ENCODE measurements at regions not wholly inside any gene's neighbourhood (a gene's known extent, or its start where the extent isn't known, plus 50 kb on each side); places are given as distances from the start of the nearest gene placed in this dataset.
"Not testable (repeated sequence)": the region's sequence is repeated elsewhere in the genome, so short reads cannot be mapped to it uniquely, and the experiment has no call there.

GRCh38 chr4:75141162-75141561, 208.2 kb downstream of the PARM1 start:
- H3K4me3 ChIP-seq (ENCODE audit: low read depth, low read length), result no peak overlapping the region
- TF ChIP-seq CTCF (IDR thresholded peaks at IDR 0.05; ENCODE audit: low read depth, low read length), result no peak

GRCh38 chr4:75137302-75137701, 204.4 kb downstream of the PARM1 start:
- TF ChIP-seq CTCF (IDR thresholded peaks at IDR 0.05; ENCODE audit: low read depth, low read length), result no peak
- H3K4me3 ChIP-seq (ENCODE audit: low read depth, low read length), result no peak overlapping the region

GRCh38 chr4:75135068-75135825, 202.3 kb downstream of the PARM1 start:
- no peak overlapping the region for H3K4me3 ChIP-seq (ENCODE audit: low read depth, low read length)

GRCh38 chr4:75126870-75127269, 194.0 kb downstream of the PARM1 start:
- H3K4me3 ChIP-seq (ENCODE audit: low read depth, low read length), result not testable (repeated sequence)

More at GRCh38 chr4:75135068-75135825, 202.3 kb downstream of the PARM1 start:
- TF ChIP-seq CTCF (IDR thresholded peaks at IDR 0.05; ENCODE audit: low read depth, low read length), result no peak

GRCh38 chr4:75126058-75126457, 193.1 kb downstream of the PARM1 start:
- no peak for TF ChIP-seq CTCF (IDR thresholded peaks at IDR 0.05; ENCODE audit: low read depth, low read length)
- H3K4me3 ChIP-seq (ENCODE audit: low read depth, low read length), result no peak overlapping the region

GRCh38 chr4:75122424-75123014, 189.6 kb downstream of the PARM1 start:
- H3K4me3 ChIP-seq (ENCODE audit: low read depth, low read length), result no peak overlapping the region
- no peak for TF ChIP-seq CTCF (IDR thresholded peaks at IDR 0.05; ENCODE audit: low read depth, low read length)

- TF ChIP-seq CTCF (IDR thresholded peaks at IDR 0.05; ENCODE audit: low read depth, low read length), result no peak
- no peak overlapping the region for H3K4me3 ChIP-seq (ENCODE audit: low read depth, low read length)
Measured at GRCh38 chr4:75118739-75119138, 185.8 kb downstream of the PARM1 start.
